TTC549 (cell line): ENCODE measurements at regions not wholly inside any gene's neighbourhood (a gene's known extent, or its start where the extent isn't known, plus 50 kb on each side); places are given as distances from the start of the nearest gene placed in this dataset.
"Not testable (repeated sequence)": the region's sequence is repeated elsewhere in the genome, so short reads cannot be mapped to it uniquely, and the experiment has no call there.

Source experiments
- FAIRE-seq: peaks from 2 replicates; lab custom pipeline; 2012; peaks lifted over from hg19 to GRCh38; lab: Jason Lieb, UNC

DNA sequence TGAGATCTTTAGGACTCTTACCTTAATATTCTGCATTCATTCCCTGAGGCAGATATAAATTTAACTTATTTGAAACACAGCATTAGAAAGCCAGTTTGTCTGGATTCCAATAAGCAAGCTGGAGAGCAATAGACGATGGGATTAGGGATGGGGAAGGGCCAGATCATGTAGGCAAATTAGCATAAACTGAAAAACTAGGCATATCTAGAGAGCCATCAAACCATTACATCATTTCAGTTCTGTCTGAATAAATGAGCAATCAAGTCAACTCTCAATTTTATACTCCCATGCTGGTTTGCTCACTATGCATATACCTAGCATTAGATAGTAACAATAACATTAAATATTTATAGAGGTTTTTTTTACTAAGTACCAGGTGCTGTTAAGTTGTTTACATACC, 583.6 kb upstream of the LRRN3 start:
- no peak for FAIRE-seq

DNA sequence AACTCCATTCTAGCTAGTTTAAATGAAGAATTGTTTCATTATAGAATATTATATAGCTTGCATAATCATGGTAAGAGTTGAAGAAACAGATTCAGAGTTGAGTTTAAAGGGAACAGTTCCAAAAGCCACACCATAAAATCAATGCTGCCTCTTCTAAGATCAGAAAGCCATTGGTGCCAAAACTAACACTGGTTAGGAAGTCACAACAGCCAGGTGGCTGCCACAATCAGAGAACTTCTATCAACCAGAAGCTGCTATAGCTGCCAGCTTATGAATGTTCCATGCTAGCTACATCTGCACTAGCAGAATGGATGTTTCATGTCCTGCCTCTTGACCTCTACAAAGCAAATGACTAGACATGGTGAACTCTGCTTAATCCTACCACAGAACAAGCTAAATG, 583.1 kb upstream of the LRRN3 start:
- FAIRE-seq = no peak

DNA sequence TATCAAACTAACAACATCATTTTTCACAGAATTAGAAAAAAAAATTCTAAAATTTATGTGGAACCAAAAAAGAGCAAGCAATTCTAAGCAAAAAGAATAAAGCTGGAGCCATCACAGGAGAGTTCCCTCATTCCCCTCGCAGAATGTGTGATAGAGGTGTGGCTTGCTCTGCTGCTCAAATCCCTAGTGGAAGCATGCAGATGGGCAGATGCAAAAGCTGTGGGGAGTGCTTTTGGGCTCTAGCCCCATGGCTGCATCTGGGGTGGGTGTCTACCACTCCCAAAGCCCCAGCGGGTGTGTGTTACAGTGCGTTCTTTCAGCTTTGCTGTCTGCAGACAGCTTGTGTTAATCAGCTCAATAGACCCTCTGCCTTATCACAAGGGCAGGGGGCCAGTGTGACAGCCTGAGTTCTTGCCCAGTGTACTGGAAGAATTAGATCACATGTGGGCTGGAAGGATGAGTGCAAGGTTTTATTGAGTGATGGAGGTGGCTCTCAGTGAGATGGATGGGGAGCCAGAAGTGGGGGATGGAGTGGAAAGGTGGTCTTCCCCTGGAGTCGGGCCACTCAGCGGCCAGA, 575.9 kb upstream of the LRRN3 start:
- FAIRE-seq = not testable (repeated sequence)

DNA sequence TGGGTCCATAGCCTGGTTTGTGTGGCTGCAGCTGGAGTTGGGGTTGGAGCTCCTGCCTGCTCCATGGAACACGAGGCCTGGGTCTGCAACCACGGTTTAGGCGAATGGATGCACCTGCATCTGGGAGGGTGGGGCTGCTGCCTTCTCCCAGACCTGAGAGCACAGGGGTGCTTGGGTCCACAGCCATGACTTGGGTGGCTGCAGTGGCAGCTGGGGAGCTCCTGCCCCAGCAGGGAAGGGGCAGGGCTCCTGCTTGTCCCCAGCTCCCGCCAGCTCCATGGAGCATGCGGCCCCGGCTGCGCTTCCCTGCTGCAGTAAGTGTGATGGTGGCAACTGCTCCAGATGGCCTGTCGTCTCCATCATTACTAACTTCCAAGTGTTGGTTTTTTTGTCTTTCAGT, 571.1 kb upstream of the LRRN3 start:
- no peak for FAIRE-seq

DNA sequence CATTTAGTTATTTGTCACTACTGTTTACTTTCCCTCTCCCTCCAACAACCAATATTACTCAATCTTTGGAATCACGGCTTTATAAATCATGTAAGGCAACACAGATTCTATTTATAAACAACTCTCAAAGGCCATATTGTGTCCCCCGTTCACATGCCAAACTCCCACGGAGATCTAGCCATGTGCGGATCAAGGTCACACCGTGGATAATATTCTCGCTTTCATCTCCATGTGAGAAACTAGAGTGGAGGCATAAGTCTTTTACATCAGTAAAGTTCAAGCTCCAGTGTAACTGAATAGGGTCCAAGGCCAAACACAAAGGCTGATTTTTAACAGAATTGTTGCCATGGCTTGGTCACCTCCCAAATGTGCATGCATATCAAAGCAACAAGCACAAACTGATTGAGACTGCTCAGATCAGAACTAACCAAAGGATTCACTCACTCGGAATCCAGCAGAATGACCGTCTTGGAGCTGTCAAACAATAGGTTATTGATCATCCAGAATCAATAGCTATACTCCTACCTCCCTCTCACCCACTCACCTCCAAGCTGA, 569.5 kb upstream of the LRRN3 start:
- FAIRE-seq = no peak

DNA sequence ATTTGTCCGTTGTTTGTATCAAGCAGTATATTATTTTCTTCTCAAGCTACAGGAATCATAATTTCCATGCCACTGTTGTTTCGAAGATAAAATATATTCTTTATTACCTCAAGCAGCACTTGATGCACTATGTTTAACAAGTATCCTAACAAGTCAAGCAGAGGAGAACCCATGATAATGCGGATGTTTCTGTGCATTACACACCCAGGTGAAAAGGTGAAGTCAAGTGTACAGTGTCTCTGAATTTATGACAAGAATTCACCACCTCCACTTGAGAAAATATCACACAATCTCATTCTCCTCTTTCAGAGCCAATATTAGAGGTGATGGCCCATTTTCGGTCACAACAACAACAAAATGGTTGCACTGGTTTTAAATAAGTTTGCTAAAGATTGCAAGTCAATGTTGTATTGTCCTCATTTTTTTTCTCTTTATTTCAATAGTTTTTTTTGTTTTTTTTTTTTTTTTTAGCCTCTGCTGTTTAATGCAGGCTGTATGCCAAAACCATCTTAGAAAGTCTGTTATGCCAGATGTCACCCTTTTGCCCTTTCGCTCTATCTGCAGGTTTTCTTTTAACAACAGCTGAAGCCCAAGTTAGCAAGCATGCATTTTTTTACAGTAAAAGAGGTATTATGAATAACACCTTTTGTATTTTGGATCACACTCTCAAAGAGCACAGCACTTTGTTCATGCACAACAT, 568.7 kb upstream of the LRRN3 start:
- FAIRE-seq = no peak

DNA sequence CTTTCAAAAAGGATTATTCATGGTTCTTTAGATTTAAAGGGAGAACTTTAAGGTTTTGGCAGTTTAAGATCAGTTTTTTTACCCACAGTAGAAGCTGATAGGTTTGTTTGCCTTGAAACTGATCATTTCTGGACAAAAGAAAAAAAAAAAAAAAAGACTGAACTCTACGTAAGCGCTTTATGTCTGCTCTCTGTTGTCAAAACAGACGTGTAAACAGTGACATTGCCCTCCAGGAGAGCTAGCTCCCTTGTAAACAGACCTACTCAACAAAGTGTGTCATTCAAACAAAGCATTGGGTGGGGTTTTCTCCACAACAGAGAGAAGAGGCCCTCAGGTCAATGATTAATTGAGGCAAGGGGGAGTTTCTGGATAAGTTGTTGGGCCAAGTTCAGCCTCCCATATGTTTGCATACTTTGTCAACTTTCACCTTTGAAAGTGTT, 568.1 kb upstream of the LRRN3 start:
- no peak for FAIRE-seq

DNA sequence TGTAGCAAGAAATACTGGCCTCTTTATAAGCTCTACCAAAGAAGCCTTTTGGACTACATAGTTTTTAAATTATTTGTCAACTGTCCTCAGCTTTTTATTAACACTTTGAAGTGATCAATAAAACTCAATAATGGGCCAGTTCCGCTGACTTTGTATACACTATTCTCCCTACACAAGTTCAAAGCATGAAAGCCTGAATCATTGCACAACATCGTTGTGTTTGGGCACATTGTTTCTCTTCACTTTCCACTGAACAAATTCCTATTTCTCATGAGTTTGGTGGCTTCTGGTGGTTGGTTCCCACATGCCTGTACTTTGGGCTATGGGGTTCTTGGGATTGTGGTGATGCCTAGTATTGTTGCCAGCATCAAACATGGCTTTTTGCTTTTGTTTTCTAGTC, 561.8 kb upstream of the LRRN3 start:
- FAIRE-seq = no peak

DNA sequence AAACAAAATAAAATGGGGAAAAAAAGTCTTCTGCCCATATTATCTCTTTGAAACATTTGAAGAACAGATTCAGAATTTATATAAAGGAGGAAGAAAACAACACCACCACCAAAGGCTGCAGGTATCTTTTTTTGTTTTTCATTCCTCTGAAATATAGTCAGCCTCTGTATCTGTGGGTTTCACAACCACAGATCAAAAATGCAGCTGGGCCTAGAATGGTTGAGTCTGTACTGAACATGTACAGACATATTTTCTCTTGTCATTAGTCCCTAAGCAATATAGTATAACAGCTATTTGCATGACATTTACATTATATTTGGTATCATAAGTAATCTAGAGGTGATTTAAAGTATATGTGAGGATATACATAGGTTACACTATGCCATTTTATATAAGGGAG, 559.7 kb upstream of the LRRN3 start:
- no peak for FAIRE-seq

DNA sequence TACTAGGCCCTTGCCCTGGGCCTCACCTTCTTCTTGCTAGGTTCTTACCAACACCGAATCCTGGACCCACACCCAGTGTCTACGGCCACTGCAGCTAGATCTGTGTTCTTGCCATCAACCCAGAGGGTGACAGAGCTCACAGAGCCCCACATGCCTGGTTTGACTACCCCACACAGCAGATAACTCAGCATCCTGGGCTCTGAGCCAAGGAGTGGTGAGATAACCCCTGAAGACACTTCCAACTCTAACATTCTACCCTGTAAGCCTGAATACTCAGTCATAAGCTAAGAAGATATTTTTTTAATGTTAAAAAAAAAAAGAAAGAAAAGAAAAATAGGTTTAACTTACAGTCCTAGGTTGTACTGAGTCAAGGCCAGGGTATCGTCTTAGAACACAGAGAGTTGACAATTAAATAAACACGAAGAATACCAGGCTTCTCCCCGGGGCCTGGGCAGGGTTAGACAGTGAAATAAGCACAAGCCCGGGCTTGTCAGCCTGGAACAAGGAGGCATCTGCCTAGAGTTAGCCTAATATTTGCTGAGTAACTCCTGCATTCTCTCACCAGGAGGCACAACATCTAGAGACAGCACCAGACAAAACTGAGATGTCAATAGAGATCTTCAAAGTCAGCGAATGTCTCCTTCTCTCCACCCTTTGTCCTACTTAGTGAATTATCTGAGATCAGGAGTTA, 556.5 kb upstream of the LRRN3 start:
- no peak for FAIRE-seq

DNA sequence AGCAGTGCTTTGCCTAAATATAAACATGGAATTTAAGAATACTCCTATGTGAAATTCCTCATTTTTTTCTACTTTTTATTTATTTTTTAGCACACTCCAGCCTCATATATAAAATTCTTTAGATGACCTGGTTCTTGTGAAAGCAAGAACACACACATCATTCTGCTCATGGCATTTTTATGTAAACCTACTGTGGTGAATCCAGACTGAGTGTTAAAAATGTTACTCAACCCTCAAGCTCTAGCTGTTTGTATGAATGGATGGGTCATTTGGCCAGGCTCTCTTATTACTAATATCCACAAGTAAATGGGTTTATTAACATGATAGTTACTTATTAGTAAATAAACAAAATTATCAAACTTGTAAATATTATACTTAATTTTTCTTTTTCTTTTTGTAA, 551.7 kb upstream of the LRRN3 start:
- FAIRE-seq = no peak

DNA sequence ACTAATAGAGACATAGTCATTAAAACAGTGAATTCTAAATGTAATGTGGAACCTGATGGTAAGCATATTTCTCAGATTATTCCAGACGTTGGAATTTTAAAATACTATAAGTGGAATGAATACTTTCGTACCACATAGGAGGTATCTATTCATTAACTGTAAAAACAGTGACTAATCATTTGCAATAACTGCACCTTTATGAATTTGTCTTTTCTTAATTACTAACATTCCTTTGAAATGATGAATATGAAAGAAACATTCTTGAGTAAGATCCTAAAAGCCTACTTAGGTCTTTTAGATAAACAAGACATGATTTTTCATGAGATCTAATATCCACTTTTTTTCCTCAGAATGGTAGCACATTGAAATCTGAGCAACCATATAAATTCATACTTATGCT, 549.0 kb upstream of the LRRN3 start:
- FAIRE-seq = no peak

DNA sequence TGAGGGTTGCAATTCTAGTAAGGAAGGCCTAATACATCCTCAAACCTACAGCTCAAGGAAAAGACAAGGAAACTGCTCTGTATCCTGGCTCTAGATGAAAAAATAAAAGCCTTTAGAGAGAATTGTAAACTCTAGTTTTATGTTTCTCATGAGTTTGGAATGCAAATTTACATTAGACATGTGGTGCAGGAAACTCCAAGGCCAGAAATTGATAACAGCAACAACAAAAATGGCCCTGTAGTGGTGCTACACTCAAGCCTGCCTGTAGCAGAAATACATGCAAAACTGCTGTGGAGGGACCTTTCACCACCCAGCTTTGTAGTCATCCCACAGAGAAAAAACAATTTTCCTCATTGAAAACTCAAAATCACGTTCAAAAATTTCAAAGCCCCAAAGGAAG, 546.7 kb upstream of the LRRN3 start:
- FAIRE-seq = no peak

DNA sequence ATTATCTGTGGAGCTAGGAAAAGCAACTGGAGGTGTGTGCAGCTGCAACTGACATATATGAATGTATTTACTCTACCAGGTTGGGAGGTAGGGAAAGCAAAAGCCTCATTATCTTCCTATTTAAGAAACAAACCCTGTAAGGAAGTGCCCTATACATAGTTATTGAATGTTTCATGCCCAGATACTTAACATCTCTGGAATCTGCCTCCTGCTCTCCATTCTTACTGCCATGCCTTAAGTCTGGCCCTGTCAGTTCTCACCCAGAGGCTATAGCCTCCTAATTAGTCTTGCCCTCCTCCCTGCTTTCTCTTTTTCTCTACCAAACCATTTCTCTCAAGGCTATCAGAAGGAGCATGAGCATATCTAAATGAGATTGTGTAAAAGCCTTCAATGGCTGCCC, 542.6 kb upstream of the LRRN3 start:
- no peak for FAIRE-seq

DNA sequence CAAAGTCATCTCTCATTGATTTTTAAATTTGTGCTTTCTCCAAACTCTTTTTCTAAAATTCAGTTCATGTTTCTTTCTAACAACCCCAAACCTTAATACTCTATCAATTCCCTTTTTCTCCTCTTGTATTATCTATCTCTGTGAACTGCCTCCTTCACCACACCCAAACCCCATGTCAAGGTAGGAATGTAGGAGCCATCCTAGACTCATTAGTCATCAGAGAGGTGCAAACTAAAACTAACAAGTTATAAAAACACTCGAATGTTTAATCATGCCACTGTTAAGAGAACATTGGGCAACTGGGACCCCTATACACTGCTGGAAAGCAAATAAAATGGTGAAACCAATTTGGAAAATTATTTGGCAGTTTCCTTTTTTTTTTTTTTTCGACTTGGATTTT, 533.8 kb upstream of the LRRN3 start:
- no peak for FAIRE-seq

DNA sequence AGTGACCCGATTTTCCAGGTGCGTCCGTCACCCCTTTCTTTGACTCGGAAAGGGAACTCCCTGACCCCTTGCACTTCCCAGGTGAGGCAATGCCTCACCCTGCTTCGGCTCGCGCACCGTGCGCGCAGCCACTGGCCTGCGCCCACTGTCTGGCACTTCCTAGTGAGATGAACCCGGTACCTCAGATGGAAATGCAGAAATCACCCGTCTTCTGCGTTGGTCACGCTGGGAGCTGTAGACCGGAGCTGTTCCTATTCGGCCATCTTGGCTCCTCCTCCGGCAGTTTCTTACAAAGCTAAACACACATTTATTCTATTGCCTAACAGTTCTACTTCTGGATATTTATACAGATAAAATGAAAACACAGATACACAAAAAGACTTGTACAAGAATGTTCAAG, 527.6 kb upstream of the LRRN3 start:
- FAIRE-seq = not testable (repeated sequence)

DNA sequence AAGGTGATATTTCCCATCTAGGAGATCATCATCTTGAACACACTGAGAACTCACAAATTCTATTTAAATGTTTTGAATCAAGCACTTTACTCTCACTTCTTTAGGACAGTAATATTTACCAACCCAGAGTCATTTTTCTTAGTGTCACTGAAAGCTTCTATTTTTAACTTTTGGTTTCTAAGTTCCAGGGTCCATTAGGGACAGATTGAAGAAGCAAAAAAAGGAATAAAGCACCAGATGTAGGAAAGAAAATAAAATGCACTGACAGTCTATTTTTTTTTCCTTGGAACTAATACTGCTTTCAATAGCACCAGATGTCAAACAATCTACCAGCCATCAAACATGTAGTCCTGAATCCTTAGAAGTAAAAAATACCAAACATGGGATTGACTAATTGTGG, 526.7 kb upstream of the LRRN3 start:
- FAIRE-seq = no peak

DNA sequence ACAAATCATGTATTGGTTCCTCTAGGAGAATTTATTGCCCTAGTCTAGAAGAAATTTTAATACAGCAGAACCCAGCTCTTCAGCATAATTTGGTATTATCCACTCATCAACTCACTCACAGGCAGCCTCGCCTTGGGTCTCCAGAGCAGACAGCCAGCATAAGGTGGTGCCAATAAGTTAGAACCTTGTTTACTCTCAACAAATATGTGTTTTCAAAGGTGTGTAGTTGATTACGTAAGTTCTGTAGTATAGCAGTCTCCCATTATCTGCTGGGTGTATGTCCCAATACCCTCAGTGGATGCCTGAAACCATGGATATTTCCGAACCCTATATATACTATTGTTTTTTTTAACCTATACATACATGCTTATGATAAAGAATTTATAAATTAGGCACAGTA, 522.5 kb upstream of the LRRN3 start:
- no peak for FAIRE-seq

DNA sequence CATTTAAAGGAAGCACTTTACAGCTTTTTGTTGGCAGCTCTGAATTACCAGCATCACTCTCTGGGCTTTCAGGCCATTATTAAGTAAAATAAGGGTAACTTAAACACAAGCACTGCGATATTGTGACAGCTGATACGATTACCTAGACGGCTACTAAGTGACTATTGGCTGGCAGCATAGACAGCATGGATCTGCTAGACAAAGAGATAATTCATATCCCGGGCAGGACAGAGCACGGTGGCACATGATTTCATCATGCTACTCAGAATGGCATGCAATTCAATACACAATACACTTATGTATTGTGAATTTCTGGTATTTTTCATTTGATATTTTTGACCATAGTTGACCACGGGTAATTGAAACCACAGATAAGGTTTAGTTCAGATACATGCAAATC, 522.0 kb upstream of the LRRN3 start:
- FAIRE-seq = no peak

DNA sequence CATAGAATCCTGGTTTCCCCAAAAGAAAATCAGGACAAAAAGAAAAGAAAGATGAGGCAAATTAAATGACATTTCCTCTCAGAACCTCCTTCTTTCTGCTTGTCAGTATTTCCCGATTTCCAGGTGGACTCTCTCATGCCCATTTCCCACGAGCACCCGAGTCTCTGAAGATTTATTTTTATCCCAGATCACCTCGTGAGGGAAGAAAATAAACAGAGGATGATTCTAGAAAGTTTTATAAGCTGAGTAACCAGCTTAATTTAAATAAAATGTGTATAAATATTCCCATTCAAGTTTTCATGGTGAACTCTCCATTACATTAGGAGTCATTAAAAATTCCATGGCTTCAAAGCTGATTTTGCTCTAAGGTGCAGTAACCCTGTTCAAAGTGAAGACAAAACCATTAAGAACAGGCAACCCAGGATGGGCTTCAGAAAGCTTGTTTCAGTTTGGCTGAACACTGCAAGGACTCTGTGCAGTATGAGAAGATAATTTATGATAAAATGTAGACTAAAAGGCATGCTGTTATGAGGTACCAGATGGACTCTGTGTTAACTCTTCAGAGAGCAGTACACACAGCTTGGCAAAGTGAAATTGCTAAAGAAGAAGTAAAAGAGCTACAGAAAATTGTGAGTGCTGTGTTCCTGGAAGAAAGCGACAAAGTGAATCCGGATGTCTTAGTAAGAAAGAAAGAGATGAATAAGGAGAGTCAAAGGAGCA, 521.3 kb upstream of the LRRN3 start:
- no peak for FAIRE-seq

DNA sequence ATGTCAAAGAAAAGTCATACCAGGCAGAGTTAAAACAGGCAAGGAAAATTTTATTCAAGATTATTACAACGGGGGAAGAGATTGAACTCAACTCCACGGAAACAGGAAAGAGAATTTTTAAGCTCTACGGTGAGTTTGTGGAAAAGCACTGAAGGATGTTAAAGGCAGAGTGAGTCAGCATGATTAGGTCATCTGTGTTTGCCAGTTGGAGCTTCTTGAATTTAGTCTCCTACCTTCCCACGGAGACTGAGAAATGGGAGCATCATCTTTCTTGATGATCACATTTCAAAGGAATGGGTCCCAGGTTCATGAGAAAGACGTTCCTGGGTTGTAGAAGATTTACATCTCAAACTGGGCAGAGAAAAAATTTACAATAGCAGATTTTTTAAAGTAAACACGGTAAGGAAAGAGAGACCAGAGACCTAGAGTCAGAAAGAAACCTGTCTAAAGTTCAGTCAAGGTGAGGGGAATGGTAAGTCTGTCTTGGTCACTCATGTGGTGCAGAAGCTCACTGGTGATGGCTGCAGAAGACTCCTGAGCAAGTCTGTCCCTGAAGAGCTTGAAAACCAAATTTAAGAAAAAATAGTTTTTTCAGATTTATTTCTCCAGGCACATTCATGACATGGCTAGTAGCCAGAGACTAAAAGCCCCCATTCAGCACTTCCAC, 516.9 kb upstream of the LRRN3 start:
- FAIRE-seq = no peak

DNA sequence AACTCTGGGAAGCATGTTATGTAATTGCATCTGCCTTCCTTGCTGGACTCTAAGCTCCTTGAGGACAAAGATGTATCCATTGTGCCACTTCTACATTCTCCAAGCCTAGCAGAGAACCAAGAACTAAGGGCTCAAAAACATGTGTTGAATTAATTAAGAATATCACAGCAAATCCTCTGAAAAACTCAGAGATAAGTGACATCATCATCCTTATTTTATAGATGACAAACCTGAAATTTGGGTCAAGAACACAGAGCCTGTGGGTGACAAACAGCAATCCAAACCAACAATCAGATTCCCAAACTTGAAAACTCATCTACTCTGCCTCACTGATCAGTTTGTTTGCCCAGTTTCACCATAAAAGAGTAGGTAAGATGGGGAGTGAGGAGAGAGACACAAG, 503.6 kb upstream of the LRRN3 start:
- no peak for FAIRE-seq
